WTC11 (cell line): ENCODE measurements at regions not wholly inside any gene's neighbourhood (a gene's known extent, or its start where the extent isn't known, plus 50 kb on each side); places are given as distances from the start of the nearest gene placed in this dataset.

Experiments used
- CTCF ChIP-seq: fragments of 200-600 bp; IDR thresholded peaks from 2 replicates; pipeline ENCODE4 v1.8.0; 2022; ENCODE audit warnings: antibody characterized with exemption
- E2F4 ChIP-seq: sonication (generic); formaldehyde crosslinking; IDR thresholded peaks from 2 replicates; pipeline ENCODE4 v1.8.1; 2022; ENCODE audit warnings: low read depth, mild to moderate bottlenecking, moderate library complexity, missing genetic modification reagents, borderline replicate concordance
- FOXP1 ChIP-seq: sonication (generic); formaldehyde crosslinking; IDR thresholded peaks from 2 replicates; pipeline ENCODE4 v1.8.0; 2022; ENCODE audit warnings: missing genetic modification reagents, mild to moderate bottlenecking, moderate library complexity, borderline replicate concordance
- JUN ChIP-seq: sonication (generic); formaldehyde crosslinking; IDR thresholded peaks from 2 replicates; pipeline ENCODE4 v1.8.0; 2023; ENCODE audit warnings: mild to moderate bottlenecking, missing genetic modification reagents
- NFE2L1 ChIP-seq: sonication (generic); formaldehyde crosslinking; IDR thresholded peaks from 2 replicates; pipeline ENCODE4 v1.8.1; 2023; ENCODE audit warnings: missing genetic modification reagents
- ZNF317 ChIP-seq: sonication (generic); formaldehyde crosslinking; IDR thresholded peaks from 2 replicates; pipeline ENCODE4 v1.8.1; 2023; ENCODE audit warnings: low read depth, mild to moderate bottlenecking, moderate library complexity, missing genetic modification reagents, borderline replicate concordance
- TF ChIP-seq, protein P1 (sequence below): sonication (generic); formaldehyde crosslinking; IDR thresholded peaks from 2 replicates; pipeline ENCODE4 v1.8.1; 2023; ENCODE audit warnings: mild to moderate bottlenecking, missing genetic modification reagents

- TF ChIP-seq JUN (CRISPR knock-in tag): no peak
- no peak for TF ChIP-seq E2F4 (CRISPR knock-in tag)
- TF ChIP-seq FOXP1: no peak
- TF ChIP-seq CTCF: no peak
- TF ChIP-seq, protein P1, sequence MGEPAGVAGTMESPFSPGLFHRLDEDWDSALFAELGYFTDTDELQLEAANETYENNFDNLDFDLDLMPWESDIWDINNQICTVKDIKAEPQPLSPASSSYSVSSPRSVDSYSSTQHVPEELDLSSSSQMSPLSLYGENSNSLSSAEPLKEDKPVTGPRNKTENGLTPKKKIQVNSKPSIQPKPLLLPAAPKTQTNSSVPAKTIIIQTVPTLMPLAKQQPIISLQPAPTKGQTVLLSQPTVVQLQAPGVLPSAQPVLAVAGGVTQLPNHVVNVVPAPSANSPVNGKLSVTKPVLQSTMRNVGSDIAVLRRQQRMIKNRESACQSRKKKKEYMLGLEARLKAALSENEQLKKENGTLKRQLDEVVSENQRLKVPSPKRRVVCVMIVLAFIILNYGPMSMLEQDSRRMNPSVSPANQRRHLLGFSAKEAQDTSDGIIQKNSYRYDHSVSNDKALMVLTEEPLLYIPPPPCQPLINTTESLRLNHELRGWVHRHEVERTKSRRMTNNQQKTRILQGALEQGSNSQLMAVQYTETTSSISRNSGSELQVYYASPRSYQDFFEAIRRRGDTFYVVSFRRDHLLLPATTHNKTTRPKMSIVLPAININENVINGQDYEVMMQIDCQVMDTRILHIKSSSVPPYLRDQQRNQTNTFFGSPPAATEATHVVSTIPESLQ (CRISPR knock-in tag): no peak
- no peak for TF ChIP-seq ZNF317
- TF ChIP-seq NFE2L1 (CRISPR knock-in tag): no peak
Measured at GRCh38 chr5:115386657-115387056, 90.2 kb upstream of the CCDC112 start.
